OCI-LY1 (cell line): ENCODE measurements at regions not wholly inside any gene's neighbourhood (a gene's known extent, or its start where the extent isn't known, plus 50 kb on each side); places are given as distances from the start of the nearest gene placed in this dataset.

Experiments used
- CTCF ChIP-seq: fragments of 200-600 bp; sonication (generic), shearing (Covaris generic); IDR thresholded peaks from 2 replicates; pipeline ENCODE4 v1.5.1; 2017; ENCODE audit warnings: mild to moderate bottlenecking, antibody characterized with exemption, low read length, moderate library complexity, mixed read lengths
- EZH2 ChIP-seq: fragments of 200-600 bp; sonication (generic), shearing (Covaris generic); IDR thresholded peaks from 2 replicates; pipeline ENCODE4 v1.8.0; 2017; ENCODE audit warnings: borderline replicate concordance, mixed run types, mild to moderate bottlenecking, antibody characterized with exemption, low read length, moderate library complexity, mixed read lengths

GRCh38 chr11:15801616-15802015 is 554.7 kb downstream of the SOX6 start:
- TF ChIP-seq EZH2 (no peak), CTCF (no peak)
